ACHN (cell line): ENCODE measurements at regions not wholly inside any gene's neighbourhood (a gene's known extent, or its start where the extent isn't known, plus 50 kb on each side); places are given as distances from the start of the nearest gene placed in this dataset.
A peak's percentile ranks its signal among the peaks of the same experiment; 100 is the strongest.
"Not testable (repeated sequence)": the region's sequence is repeated elsewhere in the genome, so short reads cannot be mapped to it uniquely, and the experiment has no call there.

Experiments used
- DNase-seq: peaks from one replicate; pipeline ENCODE4 v3.0.0-alpha.2; 2015
- in situ Hi-C: cut with HindIII; loops from 2 replicates; pipeline ENCODE4 v1.10.0; 2017; ENCODE audit warnings: low sequenced_read_pairs, low pct_ligation_motif_present, low pct_unique_long_range_greater_than_20kb

DNA sequence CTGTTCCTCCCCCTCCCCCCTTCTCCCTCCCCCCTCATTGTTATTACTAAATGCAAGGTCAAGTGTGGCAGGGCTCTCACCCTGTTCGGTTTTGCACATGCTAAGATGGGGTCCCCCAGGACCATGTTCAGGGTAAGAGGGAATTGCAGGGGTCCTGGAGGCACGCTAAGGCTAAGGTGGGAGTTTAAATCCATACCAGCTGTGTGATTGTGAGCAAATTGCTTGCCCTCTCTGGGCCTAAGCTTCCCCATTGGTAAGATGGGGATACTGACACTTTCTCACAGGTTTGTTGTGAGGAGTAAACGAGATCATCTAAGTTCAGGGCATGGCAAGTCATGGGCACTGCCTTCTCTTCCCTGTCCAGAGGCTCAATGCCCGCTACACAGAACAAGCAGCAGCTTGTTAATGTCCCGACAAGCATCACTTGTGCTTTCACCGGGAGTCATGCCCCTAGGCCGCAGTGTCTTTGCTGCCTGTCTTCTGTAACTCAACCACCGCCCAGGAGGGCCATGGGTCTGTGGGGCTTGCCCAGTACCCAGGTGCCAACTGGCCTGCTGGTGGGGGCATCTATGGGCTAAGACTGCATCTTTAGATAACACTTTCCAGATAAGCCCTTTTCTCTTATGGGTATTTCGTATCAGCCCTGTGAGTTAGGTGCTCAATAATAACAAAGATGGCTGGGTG lies 279.1 kb downstream of the MYCN start:
- in situ Hi-C loops: no loop called here
- DNase-seq: no peak

DNA sequence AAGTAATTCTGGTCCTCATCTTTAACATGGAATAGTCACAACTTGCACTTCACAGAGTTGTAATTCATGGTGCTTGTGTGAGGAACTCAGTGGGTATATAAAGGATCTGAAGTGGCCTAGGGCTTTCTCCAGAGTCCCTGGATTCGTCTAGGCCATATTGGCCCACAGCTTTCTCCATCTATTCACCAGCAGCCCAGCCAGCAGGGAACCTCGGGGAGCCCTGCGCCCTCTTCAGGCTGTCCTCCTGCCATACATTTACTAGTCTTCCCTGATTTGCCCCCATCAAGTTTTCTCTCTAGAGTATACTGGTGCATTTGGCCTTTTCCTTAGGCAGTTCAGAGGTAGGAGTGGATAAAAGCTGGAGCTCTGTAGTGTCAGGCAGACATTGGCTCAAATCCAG lies 278.3 kb downstream of the MYCN start:
- in situ Hi-C loops: no loop called here
- DNase-seq: peak; percentile 18

- in situ Hi-C loops: no loop called here
- no peak for DNase-seq
Measured at GRCh38 chr2:16218161-16218560, 277.8 kb downstream of the MYCN start.

- DNase-seq, in situ Hi-C loops: not testable (repeated sequence)
Measured at GRCh38 chr2:16217741-16218140, 277.4 kb downstream of the MYCN start.

GRCh38 chr2:16217291-16217690 lies 276.9 kb downstream of the MYCN start:
- in situ Hi-C loops: no loop called here
- DNase-seq: no peak

- in situ Hi-C loops: no loop called here
- no peak for DNase-seq
Measured at GRCh38 chr2:16216558-16216945, 276.2 kb downstream of the MYCN start.

DNA sequence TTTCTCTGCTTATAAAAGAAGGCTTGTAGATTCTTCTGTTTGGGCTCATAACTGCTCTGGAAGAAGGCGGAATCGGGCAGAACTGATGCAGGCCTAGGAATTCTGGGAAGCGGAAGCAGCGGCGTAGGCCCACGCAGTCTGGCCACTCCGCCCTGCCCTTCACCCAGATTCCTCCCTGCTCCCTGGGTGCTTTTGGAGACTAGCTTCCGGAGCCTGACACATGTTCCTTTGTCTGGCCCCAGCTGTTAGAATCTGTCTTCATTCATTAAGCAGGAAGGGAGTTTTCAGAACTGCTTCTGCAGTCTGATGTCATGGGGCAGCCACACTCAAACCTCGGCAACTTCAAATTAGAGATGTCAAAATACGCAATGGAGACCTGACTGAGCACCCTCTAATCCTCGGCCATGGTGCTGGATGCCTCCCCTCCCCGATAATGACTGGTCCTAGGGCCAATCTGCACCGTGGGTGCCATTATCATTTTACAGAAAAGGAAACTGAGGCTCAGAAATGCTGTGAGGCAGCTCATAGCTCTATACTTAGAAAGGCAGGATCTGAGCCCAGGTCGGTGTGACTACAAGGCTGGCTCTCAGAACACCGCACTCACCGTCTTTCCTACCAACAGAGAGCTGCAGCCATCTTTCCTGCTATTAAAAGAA lies 275.7 kb downstream of the MYCN start:
- in situ Hi-C loops: no loop called here
- no peak for DNase-seq

- in situ Hi-C loops: no loop called here
Measured at GRCh38 chr2:16214861-16215260, 274.5 kb downstream of the MYCN start.

DNA sequence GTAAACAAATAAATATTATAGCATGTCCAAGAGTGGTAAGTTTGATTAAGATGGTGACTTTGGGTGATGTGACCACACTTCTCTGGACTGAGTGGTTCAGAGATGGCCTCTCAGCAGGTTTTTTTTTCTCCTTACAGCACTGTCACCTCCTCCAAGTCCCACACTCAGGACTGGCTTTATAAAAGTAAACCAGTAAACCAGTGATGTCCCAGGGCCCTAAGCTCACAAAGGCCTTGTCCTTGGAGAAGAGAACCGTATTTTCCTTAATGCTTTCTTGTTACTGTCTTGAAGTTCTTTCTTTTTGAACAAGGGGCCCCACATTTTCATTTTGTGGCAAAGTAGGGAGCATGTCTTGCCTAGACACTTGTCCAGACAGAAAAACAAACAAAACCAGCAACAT lies 274.0 kb downstream of the MYCN start:
- in situ Hi-C loops: no loop called here
- DNase-seq: no peak

More at GRCh38 chr2:16214861-16215260, 274.5 kb downstream of the MYCN start:
- no peak for DNase-seq

GRCh38 chr2:16212321-16212720 lies 272.0 kb downstream of the MYCN start:
- no peak for DNase-seq
- in situ Hi-C loops: no loop called here

GRCh38 chr2:16211341-16211740 lies 271.0 kb downstream of the MYCN start:
- DNase-seq: no peak
- in situ Hi-C loops: no loop called here

- in situ Hi-C loops: no loop called here
- DNase-seq: no peak
Measured at GRCh38 chr2:16210841-16211240, 270.5 kb downstream of the MYCN start.

DNA sequence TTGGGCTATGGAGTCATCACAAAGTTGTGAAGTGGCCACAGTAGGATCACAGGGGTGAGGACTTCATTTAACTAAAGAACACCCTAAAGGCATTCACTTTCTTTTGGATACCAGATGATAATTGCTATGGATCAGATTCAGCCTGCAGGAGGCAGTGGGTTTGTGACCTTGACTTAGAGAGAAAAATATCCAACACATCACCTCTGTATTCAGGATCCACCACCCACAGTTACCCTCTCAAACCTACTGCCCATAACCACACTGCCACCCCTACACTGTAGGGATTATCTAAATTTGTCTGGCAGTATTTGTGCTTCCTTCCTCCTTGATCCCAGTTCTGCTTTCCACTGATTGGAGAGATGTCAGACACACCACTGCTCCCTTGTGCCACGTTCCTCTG lies 269.4 kb downstream of the MYCN start:
- no peak for DNase-seq
- in situ Hi-C loops: no loop called here

DNA sequence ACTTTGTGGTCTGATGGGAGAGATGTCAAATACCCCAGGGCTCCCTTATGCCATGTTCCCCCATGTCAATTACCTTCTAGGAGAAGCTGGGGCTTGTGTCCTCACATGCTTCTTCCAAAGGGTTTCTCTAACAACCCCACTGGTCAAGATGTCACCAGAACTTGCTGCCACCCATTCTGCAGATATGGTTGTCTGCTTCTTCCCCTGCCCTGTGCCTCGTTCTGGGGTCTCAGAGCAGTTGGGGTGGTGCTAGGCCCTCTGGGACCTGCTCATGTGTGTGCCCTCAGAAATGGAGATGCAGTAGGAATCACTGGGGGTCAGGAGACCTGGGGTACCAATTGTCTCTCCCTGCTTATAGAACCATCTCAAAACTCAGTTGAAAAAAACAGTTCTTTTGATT lies 268.6 kb downstream of the MYCN start:
- no peak for DNase-seq
- in situ Hi-C loops: no loop called here

- no peak for DNase-seq
- in situ Hi-C loops: no loop called here
Measured at GRCh38 chr2:16208241-16208797, 268.0 kb downstream of the MYCN start.

DNA sequence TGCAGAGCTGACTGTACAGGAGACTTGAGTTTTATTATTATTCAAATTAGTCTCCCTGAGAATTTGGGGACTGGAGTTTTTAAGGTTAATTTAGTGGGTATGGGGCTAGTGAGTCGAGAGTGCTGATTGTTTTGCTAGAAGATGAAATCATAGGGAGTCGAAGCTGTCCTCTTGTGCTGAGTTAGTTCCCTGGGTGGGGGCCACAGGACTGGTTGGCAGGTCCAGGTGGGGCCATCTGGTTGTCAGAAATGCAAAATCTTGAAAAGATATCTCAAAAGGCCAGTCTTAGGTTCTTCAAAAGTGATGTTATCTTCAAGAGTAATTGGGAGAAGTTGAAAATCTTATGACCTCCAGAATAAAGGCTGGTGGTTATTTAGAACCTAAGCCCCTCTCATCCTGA lies 267.3 kb downstream of the MYCN start:
- in situ Hi-C loops: no loop called here

DNA sequence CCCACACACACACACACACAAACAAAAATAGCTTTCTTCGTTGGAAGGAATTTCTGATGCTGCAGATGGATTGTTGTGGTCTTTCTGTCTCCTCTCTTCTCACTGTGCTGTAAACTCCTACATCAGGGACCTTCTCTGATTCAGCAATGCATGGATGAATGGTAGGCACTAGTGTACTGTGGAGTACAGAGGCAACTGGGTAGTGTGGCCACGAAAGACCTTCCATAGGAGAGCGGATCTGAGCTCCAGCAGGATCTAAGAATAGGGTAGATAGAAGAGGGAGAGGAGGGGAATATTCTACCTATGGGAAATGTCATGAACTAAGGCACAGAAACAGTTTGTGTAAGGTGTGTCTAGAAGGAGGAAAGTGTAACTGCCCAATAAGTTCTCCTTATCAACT lies 266.8 kb downstream of the MYCN start:
- DNase-seq: no peak
- in situ Hi-C loops: no loop called here

More for the DNA sequence above, 267.3 kb downstream of the MYCN start:
- DNase-seq: no peak

DNA sequence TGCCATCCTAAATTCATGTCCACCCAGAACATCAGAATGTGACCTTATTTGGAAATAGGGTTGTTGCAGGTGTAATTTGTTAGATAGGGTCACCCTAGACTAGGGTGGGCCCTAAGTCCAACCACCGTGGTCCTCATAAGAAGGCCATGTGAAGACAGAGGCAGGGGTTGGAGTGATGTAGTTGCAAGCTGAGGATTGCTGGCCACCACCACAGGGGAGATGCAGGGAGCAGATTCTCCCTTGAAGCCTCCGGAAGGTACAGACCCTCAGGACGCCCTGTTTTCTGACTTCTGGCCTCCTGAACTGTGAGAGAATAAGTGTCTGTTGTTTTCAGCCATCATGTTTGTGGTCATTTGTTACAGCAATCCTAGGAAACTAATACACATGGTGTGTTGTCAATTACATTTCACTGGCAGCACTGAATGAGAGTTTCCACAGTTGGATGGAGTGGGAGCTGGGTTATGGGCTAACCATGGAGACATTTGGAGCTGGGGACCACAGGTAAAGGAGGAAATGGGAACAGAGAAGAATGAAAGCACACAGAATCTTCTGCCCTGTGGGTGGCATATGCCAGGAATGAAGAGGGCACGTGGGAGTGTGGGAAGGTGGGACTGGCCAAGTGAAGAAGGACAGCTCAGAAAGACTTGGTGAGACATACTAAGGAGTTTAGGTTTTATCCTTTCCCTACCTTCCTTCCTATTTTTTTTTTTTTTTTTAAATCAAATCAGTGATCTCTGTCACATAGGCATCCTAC lies 266.0 kb downstream of the MYCN start:
- in situ Hi-C loops: no loop called here
- no peak for DNase-seq

DNA sequence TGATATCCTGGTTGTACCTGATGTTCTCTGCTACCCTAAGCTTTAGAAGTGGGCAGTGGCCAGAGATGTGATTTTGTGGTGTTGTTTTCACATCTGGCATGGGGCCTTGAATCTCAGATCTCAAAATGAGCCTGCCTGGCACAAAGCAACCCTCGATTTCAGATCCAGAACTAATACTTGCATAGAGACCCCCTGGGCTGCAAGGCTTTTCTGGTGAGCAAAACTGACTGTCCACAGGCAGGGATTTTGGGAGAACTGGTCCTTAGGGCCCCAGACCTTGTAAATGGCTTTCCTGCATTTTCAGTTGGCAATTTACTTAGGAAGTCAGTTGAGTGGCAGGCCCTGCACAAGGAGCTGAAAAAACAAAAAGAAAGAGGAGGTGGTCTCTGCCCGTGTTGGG lies 265.3 kb downstream of the MYCN start:
- in situ Hi-C loops: no loop called here
- no peak for DNase-seq
